Hepatocyte (in vitro differentiated cells): ENCODE measurements at regions not wholly inside any gene's neighbourhood (a gene's known extent, or its start where the extent isn't known, plus 50 kb on each side); places are given as distances from the start of the nearest gene placed in this dataset.

Source experiments
- EZH2 ChIP-seq: fragments of 200-600 bp; sonication (generic); IDR thresholded peaks from 2 replicates; pipeline ENCODE4 v1.6.1; 2016; ENCODE audit warnings: antibody characterized with exemption, mild to moderate bottlenecking, borderline replicate concordance
- EZH2phosphoT487 ChIP-seq: fragments of 200-600 bp; sonication (generic); IDR thresholded peaks from one replicate; pipeline ENCODE4 v1.6.1; 2018; ENCODE audit warnings: antibody characterized with exemption, mild to moderate bottlenecking, low read depth, moderate library complexity; ENCODE audit not compliant: unreplicated experiment, severe bottlenecking
- TF ChIP-seq, protein P1 (sequence below): fragments of 200-600 bp; sonication (generic); IDR thresholded peaks from 2 replicates; pipeline ENCODE4 v1.5.1; 2016; ENCODE audit warnings: antibody characterized with exemption, mild to moderate bottlenecking; ENCODE audit not compliant: poor library complexity

DNA sequence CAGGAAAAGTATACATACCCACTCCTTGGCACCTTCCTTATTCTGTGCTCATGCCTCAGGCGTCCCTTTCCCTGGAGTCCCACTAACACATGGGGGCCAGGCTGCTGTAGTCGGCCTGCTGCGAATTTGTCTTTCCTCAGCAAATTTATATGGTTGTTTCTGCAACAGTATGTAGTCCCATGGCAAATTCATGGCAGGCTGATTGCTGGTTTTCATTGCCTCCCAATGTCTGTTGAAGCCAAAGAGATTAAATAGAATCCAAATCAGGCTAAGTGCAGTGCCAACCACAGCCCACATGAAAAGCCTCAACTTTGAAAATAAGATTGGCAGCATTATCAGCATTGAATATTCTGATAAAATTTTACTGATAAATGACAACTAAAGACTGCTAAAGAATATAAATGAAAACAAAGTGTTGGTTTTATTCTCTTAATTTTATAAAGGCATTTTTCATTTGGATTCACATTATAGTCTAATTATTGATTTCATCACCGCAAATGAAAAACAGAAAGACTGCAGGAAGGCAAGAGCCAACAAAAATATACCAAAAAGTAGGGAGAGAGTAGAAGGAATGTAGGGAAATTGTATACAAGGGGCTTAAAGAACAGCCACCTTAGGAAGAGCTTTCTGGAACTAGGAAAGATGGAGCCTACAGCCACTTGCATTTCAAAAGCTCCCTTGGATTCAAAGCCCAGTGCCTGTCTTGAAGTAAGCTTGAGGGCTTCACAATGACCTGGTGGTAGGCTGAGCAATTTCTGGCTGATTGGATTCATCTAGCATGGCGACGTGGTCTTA, 283.7 kb upstream of the MMADHC start:
- TF ChIP-seq, protein P1, sequence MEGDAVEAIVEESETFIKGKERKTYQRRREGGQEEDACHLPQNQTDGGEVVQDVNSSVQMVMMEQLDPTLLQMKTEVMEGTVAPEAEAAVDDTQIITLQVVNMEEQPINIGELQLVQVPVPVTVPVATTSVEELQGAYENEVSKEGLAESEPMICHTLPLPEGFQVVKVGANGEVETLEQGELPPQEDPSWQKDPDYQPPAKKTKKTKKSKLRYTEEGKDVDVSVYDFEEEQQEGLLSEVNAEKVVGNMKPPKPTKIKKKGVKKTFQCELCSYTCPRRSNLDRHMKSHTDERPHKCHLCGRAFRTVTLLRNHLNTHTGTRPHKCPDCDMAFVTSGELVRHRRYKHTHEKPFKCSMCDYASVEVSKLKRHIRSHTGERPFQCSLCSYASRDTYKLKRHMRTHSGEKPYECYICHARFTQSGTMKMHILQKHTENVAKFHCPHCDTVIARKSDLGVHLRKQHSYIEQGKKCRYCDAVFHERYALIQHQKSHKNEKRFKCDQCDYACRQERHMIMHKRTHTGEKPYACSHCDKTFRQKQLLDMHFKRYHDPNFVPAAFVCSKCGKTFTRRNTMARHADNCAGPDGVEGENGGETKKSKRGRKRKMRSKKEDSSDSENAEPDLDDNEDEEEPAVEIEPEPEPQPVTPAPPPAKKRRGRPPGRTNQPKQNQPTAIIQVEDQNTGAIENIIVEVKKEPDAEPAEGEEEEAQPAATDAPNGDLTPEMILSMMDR = no peak
- TF ChIP-seq EZH2phosphoT487 = no peak
- TF ChIP-seq EZH2 = no peak
